K562 (cell line): ENCODE measurements at regions not wholly inside any gene's neighbourhood (a gene's known extent, or its start where the extent isn't known, plus 50 kb on each side); places are given as distances from the start of the nearest gene placed in this dataset.

Experiments used
- ATAC-seq: fragments of 200-7000 bp; cut with Tn5 transposase; 3 replicates; pipeline ENCODE4 v1.9.1; 2020; ENCODE audit warnings: moderate library complexity
- BruUV-seq: library from RNA; stranded (reverse); fragments of 400-500 nt; replicated peaks from 2 replicates; lab custom pipeline; 2021; lab: Mats Ljungman, UMichigan
- CTCF ChIA-PET: fragments of 300-600 bp; formaldehyde crosslinking; extraction: SDS; loops from one replicate; lab custom pipeline; 2021; ENCODE audit warnings: low intra/inter-chr PET ratio; lab: Yijun Ruan, JAX
- POLR2A ChIA-PET: fragments of 300-600, 350-650 bp; sonication (Branson Sonifier 250); formaldehyde crosslinking; extraction: SDS; loops from one replicate; lab custom pipeline; 2021; ENCODE audit warnings: antibody characterized with exemption, inconsistent platforms; lab: Yijun Ruan, JAX
- DNase-seq, 4 experiments: peaks; one replicate each; pipeline versions ENCODE4 v3.0.0 to v3.0.0-alpha.2; 2011 to 2018; ENCODE audit warnings: low spot score in 3 of 4, mixed read lengths in 3 of 4; ENCODE audit errors: extremely low read depth in 1 of 4
- FAIRE-seq: peaks from 2 replicates; lab custom pipeline; 2011; peaks lifted over from hg19 to GRCh38; lab: Jason Lieb, UNC
- H2AFZ ChIP-seq: 2 replicates; pipeline ENCODE4 v1.6.0; 2011; ENCODE audit warnings: low read depth, low read length, control low read depth, inconsistent platforms
- H3K27ac ChIP-seq: fragments of 200-600 bp; 3 replicates; pipeline ENCODE4 v1.8.0; 2011; ENCODE audit warnings: low read depth, mild to moderate bottlenecking, control low read depth, inconsistent platforms, low read length, moderate library complexity, mixed read lengths; ENCODE audit errors: extremely low read depth
- H3K27me3 ChIP-seq, 2 experiments: fragments of 300-600 bp in 1 of 2; 2 replicates in 1 of 2; 3 replicates in 1 of 2; pipeline versions ENCODE4 v1.6.0 to v1.8.0; 2011; ENCODE audit warnings: inconsistent platforms in 2 of 2, low read length in 2 of 2, mild to moderate bottlenecking in 1 of 2, mixed read lengths in 1 of 2, moderate library complexity in 1 of 2; ENCODE audit not compliant: control insufficient read depth in 2 of 2, insufficient read depth in 2 of 2
- H3K36me3 ChIP-seq: fragments of 300-600 bp; 3 replicates; pipeline ENCODE4 v1.8.0; 2011; ENCODE audit warnings: mild to moderate bottlenecking, low read length, inconsistent platforms; ENCODE audit not compliant: control insufficient read depth, insufficient read depth
- H3K4me1 ChIP-seq, 2 experiments: fragments of 200-600 bp in 1 of 2; replicated peaks in 1 of 2; 2 replicates in 1 of 2; 3 replicates in 1 of 2; pipeline versions ENCODE4 v1.5.1 to v1.8.0; 2011; ENCODE audit warnings: inconsistent platforms in 2 of 2, low read length in 2 of 2, mild to moderate bottlenecking in 1 of 2, mixed read lengths in 1 of 2, moderate library complexity in 1 of 2; ENCODE audit not compliant: control insufficient read depth in 2 of 2, insufficient read depth in 2 of 2
- H3K4me2 ChIP-seq: 2 replicates; pipeline ENCODE4 v1.6.1; 2011; ENCODE audit warnings: low read length, control low read depth, inconsistent platforms, mixed read lengths; ENCODE audit not compliant: insufficient read depth
- H3K4me3 ChIP-seq: fragments of 200-600 bp; sonication (generic), shearing (Covaris generic); 2 replicates; pipeline ENCODE4 v1.5.1; 2016; ENCODE audit warnings: control low read depth, inconsistent platforms
- H3K79me2 ChIP-seq: fragments of 200-600 bp; 3 replicates; pipeline ENCODE4 v1.8.0; 2011; ENCODE audit warnings: low read length, inconsistent platforms; ENCODE audit not compliant: control insufficient read depth, insufficient read depth
- H3K9ac ChIP-seq, 2 experiments: 2 replicates each; pipeline versions ENCODE4 v1.6.0 to v1.6.1; 2011; ENCODE audit warnings: low read depth in 2 of 2, low read length in 2 of 2, control low read depth in 1 of 2, inconsistent platforms in 1 of 2, mild to moderate bottlenecking in 1 of 2, mixed read lengths in 1 of 2; ENCODE audit not compliant: insufficient read depth in 1 of 2
- H3K9me1 ChIP-seq: one replicate; pipeline ENCODE4 v1.6.0; 2011; ENCODE audit warnings: inconsistent platforms, mild to moderate bottlenecking, low read length, moderate library complexity; ENCODE audit not compliant: control insufficient read depth, insufficient read depth
- H3K9me3 ChIP-seq: replicated peaks from 2 replicates; pipeline ENCODE4 v1.5.1; 2011; ENCODE audit warnings: low read depth, low read length, inconsistent platforms; ENCODE audit not compliant: control insufficient read depth, insufficient read depth
- H4K20me1 ChIP-seq: replicated peaks from 2 replicates; pipeline ENCODE4 v1.6.1; 2011; ENCODE audit warnings: low read length, inconsistent platforms, mixed read lengths; ENCODE audit not compliant: control insufficient read depth, insufficient read depth
- ADNP ChIP-seq: fragments of 200-800 bp; sonication (Bioruptor generic); IDR thresholded peaks from 2 replicates; pipeline ENCODE4 v1.6.1; 2016; ENCODE audit warnings: missing genetic modification characterization, missing compliant biosample characterization
- CBX5 ChIP-seq: IDR thresholded peaks from 2 replicates; pipeline ENCODE4 v1.6.1; 2014; ENCODE audit warnings: low read depth, borderline replicate concordance
- COPS2 ChIP-seq: fragments of 450-650 bp; conservative IDR thresholded peaks from 2 replicates; pipeline ENCODE4 v1.6.1; 2016; ENCODE audit warnings: mild to moderate bottlenecking, moderate library complexity
- ELK1 ChIP-seq: sonication (generic); formaldehyde crosslinking; IDR thresholded peaks from 2 replicates; pipeline ENCODE4 v1.8.1; 2022; ENCODE audit warnings: missing genetic modification reagents
- PPARD ChIP-seq: fragments of 250-450 bp; sonication (Bioruptor Pico); IDR thresholded peaks from 2 replicates; pipeline ENCODE4 v1.8.0; 2022; ENCODE audit warnings: inconsistent platforms, mild to moderate bottlenecking, moderate library complexity
- RBM22 ChIP-seq: fragments of 200-400 bp; formaldehyde crosslinking; IDR thresholded peaks from 2 replicates; pipeline ENCODE4 v1.6.1; 2018; ENCODE audit warnings: low read length, low read depth; ENCODE audit not compliant: poor library complexity, severe bottlenecking
- RBM39 ChIP-seq: fragments of 200-400 bp; formaldehyde crosslinking; optimal IDR thresholded peaks from 2 replicates; pipeline ENCODE3; 2018; ENCODE audit warnings: low read depth, low read length
- U2AF2 ChIP-seq: fragments of 200-400 bp; formaldehyde crosslinking; optimal IDR thresholded peaks from 2 replicates; pipeline ENCODE3; 2017; ENCODE audit warnings: low read depth, mild to moderate bottlenecking, low read length
- ZNF764 ChIP-seq: fragments of 250-450 bp; sonication (Bioruptor Pico); IDR thresholded peaks from 2 replicates; pipeline ENCODE4 v1.4.0; 2020; ENCODE audit warnings: low read depth, mild to moderate bottlenecking, moderate library complexity
- WGBS: fragments of 100-300 bp; shearing (Covaris generic); methylation state at CpG from one replicate; pipeline ENCODE4 v1.1.6; 2016; ENCODE audit warnings: low coverage, mixed read lengths; ENCODE audit not compliant: insufficient coverage; ENCODE audit errors: missing lambda C conversion rate; 5-methylcytosine and 5-hydroxymethylcytosine counted together
- in situ Hi-C: fragments of 300-500 bp; cut with MboI; formaldehyde crosslinking; loops from 4 replicates; pipeline ENCODE4 v1.15.0; 2018; ENCODE audit warnings: inconsistent platforms, mixed read lengths
- intact Hi-C: fragments of 100-400 bp; cut with micrococcal nuclease; formaldehyde crosslinking; loops from 2 replicates; pipeline ENCODE4 v1.14.2; 2022
- TF ChIP-seq, protein P1 (sequence below): fragments of 450-650 bp; IDR thresholded peaks from 2 replicates; pipeline ENCODE4 v1.6.1; 2016; ENCODE audit warnings: borderline replicate concordance
- TF ChIP-seq, protein P2 (sequence below): fragments of 450-650 bp; IDR thresholded peaks from 2 replicates; pipeline ENCODE4 v1.7.0; 2016; ENCODE audit warnings: borderline replicate concordance

GRCh38 chr2:15779381-15780041 is 160.8 kb upstream of the MYCN start:
- no peaks in the 10 kb centered on the region for H3K9me1 ChIP-seq
- H3K4me3 ChIP-seq, result no peak overlapping the region
- intact Hi-C loops, result no loop called here
- POLR2A ChIA-PET, result interaction anchor here (1.3 kb wide), 1 partner anchor 14 kb away, joined by 4 read pairs; no protein-coding TSS in a partner anchor
- in situ Hi-C loops, result no loop called here
- no TSS peak for BruUV-seq
- no peak for FAIRE-seq
- CTCF ChIA-PET, result no interaction called here
- TF ChIP-seq, protein P1, sequence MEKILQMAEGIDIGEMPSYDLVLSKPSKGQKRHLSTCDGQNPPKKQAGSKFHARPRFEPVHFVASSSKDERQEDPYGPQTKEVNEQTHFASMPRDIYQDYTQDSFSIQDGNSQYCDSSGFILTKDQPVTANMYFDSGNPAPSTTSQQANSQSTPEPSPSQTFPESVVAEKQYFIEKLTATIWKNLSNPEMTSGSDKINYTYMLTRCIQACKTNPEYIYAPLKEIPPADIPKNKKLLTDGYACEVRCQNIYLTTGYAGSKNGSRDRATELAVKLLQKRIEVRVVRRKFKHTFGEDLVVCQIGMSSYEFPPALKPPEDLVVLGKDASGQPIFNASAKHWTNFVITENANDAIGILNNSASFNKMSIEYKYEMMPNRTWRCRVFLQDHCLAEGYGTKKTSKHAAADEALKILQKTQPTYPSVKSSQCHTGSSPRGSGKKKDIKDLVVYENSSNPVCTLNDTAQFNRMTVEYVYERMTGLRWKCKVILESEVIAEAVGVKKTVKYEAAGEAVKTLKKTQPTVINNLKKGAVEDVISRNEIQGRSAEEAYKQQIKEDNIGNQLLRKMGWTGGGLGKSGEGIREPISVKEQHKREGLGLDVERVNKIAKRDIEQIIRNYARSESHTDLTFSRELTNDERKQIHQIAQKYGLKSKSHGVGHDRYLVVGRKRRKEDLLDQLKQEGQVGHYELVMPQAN, result no peak
- no peak for TF ChIP-seq ELK1 (CRISPR knock-in tag)
- TF ChIP-seq, protein P2, sequence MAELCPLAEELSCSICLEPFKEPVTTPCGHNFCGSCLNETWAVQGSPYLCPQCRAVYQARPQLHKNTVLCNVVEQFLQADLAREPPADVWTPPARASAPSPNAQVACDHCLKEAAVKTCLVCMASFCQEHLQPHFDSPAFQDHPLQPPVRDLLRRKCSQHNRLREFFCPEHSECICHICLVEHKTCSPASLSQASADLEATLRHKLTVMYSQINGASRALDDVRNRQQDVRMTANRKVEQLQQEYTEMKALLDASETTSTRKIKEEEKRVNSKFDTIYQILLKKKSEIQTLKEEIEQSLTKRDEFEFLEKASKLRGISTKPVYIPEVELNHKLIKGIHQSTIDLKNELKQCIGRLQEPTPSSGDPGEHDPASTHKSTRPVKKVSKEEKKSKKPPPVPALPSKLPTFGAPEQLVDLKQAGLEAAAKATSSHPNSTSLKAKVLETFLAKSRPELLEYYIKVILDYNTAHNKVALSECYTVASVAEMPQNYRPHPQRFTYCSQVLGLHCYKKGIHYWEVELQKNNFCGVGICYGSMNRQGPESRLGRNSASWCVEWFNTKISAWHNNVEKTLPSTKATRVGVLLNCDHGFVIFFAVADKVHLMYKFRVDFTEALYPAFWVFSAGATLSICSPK, result no peak
- TF ChIP-seq PPARD, result no peak
- no peak for TF ChIP-seq RBM39
- no peak for TF ChIP-seq CBX5
- TF ChIP-seq ZNF764 (CRISPR knock-in tag), result no peak
- TF ChIP-seq U2AF2, result no peak
- no peak for TF ChIP-seq ADNP (tag)
- TF ChIP-seq RBM22, result no peak
- TF ChIP-seq COPS2, result no peak
- H4K20me1 ChIP-seq, result no peaks in the 10 kb centered on the region; the same call in none of the 2 replicates
- DNase-seq, result no peak
- 0% methylated on average over 7 of the region's 7 CpGs for WGBS
- H3K4me1 ChIP-seq, result peaks cover 0 to 3% of the 10 kb centered on the region in 2 experiments; a peak in 1 of 5 replicates
- no peak overlapping the region for H3K9ac ChIP-seq
- ATAC-seq, result no peak
- no peak overlapping the region for H2AFZ ChIP-seq
- no peaks in the 10 kb centered on the region for H3K79me2 ChIP-seq
- H3K27me3 ChIP-seq, result peaks cover 9 to 46% of the 10 kb centered on the region in 2 experiments
- H3K36me3 ChIP-seq, result no peaks in the 10 kb centered on the region
- H3K4me2 ChIP-seq, result no peak overlapping the region
- H3K9me3 ChIP-seq, result no peaks in the 10 kb centered on the region
- H3K27ac ChIP-seq, result no peak overlapping the region
